Smooth muscle cell (in vitro differentiated cells): ENCODE measurements at regions not wholly inside any gene's neighbourhood (a gene's known extent, or its start where the extent isn't known, plus 50 kb on each side); places are given as distances from the start of the nearest gene placed in this dataset.
"Not testable (repeated sequence)": the region's sequence is repeated elsewhere in the genome, so short reads cannot be mapped to it uniquely, and the experiment has no call there.

Experiments
- DNase-seq: peaks from one replicate; lab custom pipeline; 2025; ENCODE audit not compliant: unreplicated experiment; lab: John Stamatoyannopoulos, UW
- H2AFZ ChIP-seq: fragments of 200-600 bp; sonication (generic); 2 replicates; pipeline ENCODE4 v1.6.0; 2016; ENCODE audit warnings: antibody characterized with exemption, low read depth, mild to moderate bottlenecking
- H3F3A ChIP-seq: fragments of 200-600 bp; sonication (generic); 2 replicates; pipeline ENCODE4 v1.6.0; 2017; ENCODE audit warnings: antibody characterized with exemption, low read depth
- H3K27ac ChIP-seq: fragments of 200-600 bp; sonication (generic); 2 replicates; pipeline ENCODE4 v1.5.1; 2016; ENCODE audit warnings: low read depth, mild to moderate bottlenecking
- H3K27me3 ChIP-seq: fragments of 200-600 bp; sonication (generic); 2 replicates; pipeline ENCODE4 v1.6.1; 2016; ENCODE audit warnings: low read depth, mild to moderate bottlenecking
- H3K36me3 ChIP-seq: fragments of 200-600 bp; sonication (generic); 2 replicates; pipeline ENCODE4 v1.5.1; 2016; ENCODE audit warnings: low read depth
- H3K4me1 ChIP-seq: fragments of 200-600 bp; sonication (generic); 2 replicates; pipeline ENCODE4 v1.5.1; 2016; ENCODE audit warnings: low read depth
- H3K4me2 ChIP-seq: fragments of 200-600 bp; sonication (generic); 2 replicates; pipeline ENCODE4 v1.6.0; 2016; ENCODE audit warnings: mild to moderate bottlenecking
- H3K4me3 ChIP-seq: fragments of 200-600 bp; sonication (generic); 2 replicates; pipeline ENCODE4 v1.5.1; 2016; ENCODE audit warnings: mild to moderate bottlenecking
- H3K79me2 ChIP-seq: fragments of 200-600 bp; sonication (generic); 2 replicates; pipeline ENCODE4 v1.6.0; 2016; ENCODE audit warnings: low read depth, mild to moderate bottlenecking
- H3K9ac ChIP-seq: fragments of 200-600 bp; sonication (generic); 2 replicates; pipeline ENCODE4 v1.6.0; 2016; ENCODE audit warnings: low read depth
- H3K9me3 ChIP-seq: fragments of 200-600 bp; sonication (generic); replicated peaks from 2 replicates; pipeline ENCODE4 v1.5.1; 2016; ENCODE audit warnings: low read depth
- H4K20me1 ChIP-seq: fragments of 200-600 bp; sonication (generic); 2 replicates; pipeline ENCODE4 v1.6.0; 2016; ENCODE audit warnings: low read depth
- CTCF ChIP-seq: fragments of 200-600 bp; sonication (generic); IDR thresholded peaks from 2 replicates; pipeline ENCODE4 v1.5.1; 2017; ENCODE audit warnings: borderline replicate concordance, mild to moderate bottlenecking, antibody characterized with exemption; ENCODE audit not compliant: insufficient read depth, poor library complexity, severe bottlenecking
- WGBS: methylation state at CpG from one replicate; pipeline ENCODE4 v1.1.7; 2016; ENCODE audit warnings: low lambda C conversion rate; 5-methylcytosine and 5-hydroxymethylcytosine counted together

- Histone ChIP-seq H3K9ac (no peak overlapping the region), H3K27ac (no peak overlapping the region), H3F3A (no peaks in the 10 kb centered on the region), H3K27me3 (no peaks in the 10 kb centered on the region), H3K79me2 (no peaks in the 10 kb centered on the region), H3K4me3 (no peak overlapping the region), H3K4me1 (no peaks in the 10 kb centered on the region), H3K9me3 (no peaks in the 10 kb centered on the region), H4K20me1 (no peaks in the 10 kb centered on the region), H2AFZ (no peak overlapping the region), H3K4me2 (no peak overlapping the region), H3K36me3 (no peaks in the 10 kb centered on the region)
- TF ChIP-seq CTCF, result no peak
- WGBS, result 68% methylated on average over 6 of the region's 6 CpGs
- DNase-seq, result no peak
Observed at GRCh38 chr7:86391813-86392212, 251.9 kb upstream of the GRM3 start.

GRCh38 chr7:86375602-86376001 is 268.1 kb upstream of the GRM3 start:
- WGBS, result 95% methylated on average over 10 of the region's 10 CpGs
- not testable (repeated sequence) for H3K4me1 ChIP-seq, H3K9me3 ChIP-seq, H3K79me2 ChIP-seq, H3K4me2 ChIP-seq, H3K27ac ChIP-seq, H3K9ac ChIP-seq, H3K27me3 ChIP-seq, DNase-seq, H4K20me1 ChIP-seq, H3F3A ChIP-seq, H3K4me3 ChIP-seq, H2AFZ ChIP-seq, H3K36me3 ChIP-seq

- TF ChIP-seq CTCF, result no peak
- 78% methylated on average over 3 of the region's 3 CpGs for WGBS
- Histone ChIP-seq H3K4me1 (no peaks in the 10 kb centered on the region), H3K9ac (no peak overlapping the region), H2AFZ (no peak overlapping the region), H3F3A (no peaks in the 10 kb centered on the region), H3K27me3 (no peaks in the 10 kb centered on the region), H3K36me3 (no peaks in the 10 kb centered on the region), H3K9me3 (no peaks in the 10 kb centered on the region), H4K20me1 (no peaks in the 10 kb centered on the region), H3K79me2 (no peaks in the 10 kb centered on the region), H3K27ac (no peak overlapping the region), H3K4me2 (no peak overlapping the region), H3K4me3 (no peak overlapping the region)
- no peak for DNase-seq
Observed at GRCh38 chr7:86372262-86372661, 271.4 kb upstream of the GRM3 start.

- H3K4me1 ChIP-seq, result peaks cover 7% of the 10 kb centered on the region
Observed at GRCh38 chr7:86366946-86367345, 276.8 kb upstream of the GRM3 start.

GRCh38 chr7:86340407-86340806 is 303.3 kb upstream of the GRM3 start:
- not testable (repeated sequence) for H3F3A ChIP-seq, H4K20me1 ChIP-seq, H3K27ac ChIP-seq, DNase-seq, H3K9ac ChIP-seq, H3K79me2 ChIP-seq, H3K27me3 ChIP-seq, H3K36me3 ChIP-seq, H3K9me3 ChIP-seq, H3K4me1 ChIP-seq
- H3K4me2 ChIP-seq, result peak overlapping the region; percentile 81
- H3K4me3 ChIP-seq, result peak overlapping the region; percentile 47
- 29% methylated on average over 14 of the region's 14 CpGs for WGBS
- H2AFZ ChIP-seq, result peak overlapping the region; percentile 79

More at GRCh38 chr7:86366946-86367345, 276.8 kb upstream of the GRM3 start:
- H3K4me3 ChIP-seq, result no peak overlapping the region
- no peak overlapping the region for H2AFZ ChIP-seq
- H3K27me3 ChIP-seq, result no peaks in the 10 kb centered on the region
- no peaks in the 10 kb centered on the region for H4K20me1 ChIP-seq
- no peaks in the 10 kb centered on the region for H3K79me2 ChIP-seq
- no peaks in the 10 kb centered on the region for H3K36me3 ChIP-seq
- no peak for DNase-seq
- TF ChIP-seq CTCF, result no peak
- H3K27ac ChIP-seq, result no peak overlapping the region
- H3K4me2 ChIP-seq, result no peak overlapping the region
- no peak overlapping the region for H3K9ac ChIP-seq
- H3F3A ChIP-seq, result no peaks in the 10 kb centered on the region
- H3K9me3 ChIP-seq, result no peaks in the 10 kb centered on the region
